ENCODE measurements at regions not wholly inside any gene's neighbourhood (a gene's known extent, or its start where the extent isn't known, plus 50 kb on each side); places are given as distances from the start of the nearest gene placed in this dataset.
"Not testable (repeated sequence)": the region's sequence is repeated elsewhere in the genome, so short reads cannot be mapped to it uniquely, and the experiment has no call there.

DNA sequence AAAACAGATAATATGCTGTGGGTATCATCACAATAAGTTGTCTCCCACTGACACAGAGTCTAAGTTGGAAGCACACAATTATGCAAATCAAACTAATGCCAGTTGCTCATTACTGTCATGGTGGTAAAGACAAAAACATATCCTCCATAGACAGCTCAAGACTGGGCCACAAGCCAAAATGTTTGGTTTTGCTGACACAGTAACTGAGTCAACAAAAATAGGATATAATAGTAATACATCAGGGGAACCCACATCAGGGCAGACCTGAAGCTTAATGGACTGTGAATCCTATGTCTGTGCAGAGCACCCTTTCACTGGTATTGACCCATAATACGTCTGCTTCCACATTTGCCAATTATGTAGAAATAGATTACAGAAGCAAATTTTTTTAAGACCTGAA, 597.8 kb downstream of the TTLL7 start:
- not testable (repeated sequence) for H3K4me3 ChIP-seq (ENCODE audit: low read depth, low read length); H3K27me3 ChIP-seq (ENCODE audit: insufficient read depth, low read length); H3K27ac ChIP-seq (ENCODE audit: low read depth, low read length); H3K36me3 ChIP-seq (ENCODE audit: insufficient read depth, low read length); H3K79me2 ChIP-seq (ENCODE audit: control insufficient read depth, insufficient read depth, low read length, unreplicated experiment); H2AFZ ChIP-seq (ENCODE audit: low read length, unreplicated experiment); H3K4me1 ChIP-seq (ENCODE audit: control insufficient read depth, insufficient read depth, low read length, unreplicated experiment)

DNA sequence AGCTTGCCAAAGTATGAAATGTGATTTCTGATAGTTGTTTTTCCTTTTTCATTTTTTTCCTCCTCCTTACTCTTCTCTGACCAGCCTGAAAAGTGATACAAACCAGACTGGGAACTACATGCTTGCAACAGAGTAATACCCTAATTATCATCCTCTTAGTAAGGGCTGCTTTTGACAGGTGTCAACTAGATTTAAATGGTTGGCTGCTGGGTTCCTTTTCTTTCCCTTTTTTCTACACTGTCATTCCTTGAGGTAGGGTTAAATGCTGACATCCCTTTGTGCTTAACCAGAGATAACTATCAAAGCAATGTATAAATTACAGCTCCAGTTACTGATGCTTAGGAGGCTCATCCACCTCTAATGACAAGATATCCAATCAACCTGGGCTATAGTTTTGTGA, 598.8 kb downstream of the TTLL7 start:
- not testable (repeated sequence) for H3K4me3 ChIP-seq (ENCODE audit: low read depth, low read length); H3K79me2 ChIP-seq (ENCODE audit: control insufficient read depth, insufficient read depth, low read length, unreplicated experiment); H3K36me3 ChIP-seq (ENCODE audit: insufficient read depth, low read length); H3K27me3 ChIP-seq (ENCODE audit: insufficient read depth, low read length); H3K27ac ChIP-seq (ENCODE audit: low read depth, low read length); H3K4me1 ChIP-seq (ENCODE audit: control insufficient read depth, insufficient read depth, low read length, unreplicated experiment); H2AFZ ChIP-seq (ENCODE audit: low read length, unreplicated experiment)

DNA sequence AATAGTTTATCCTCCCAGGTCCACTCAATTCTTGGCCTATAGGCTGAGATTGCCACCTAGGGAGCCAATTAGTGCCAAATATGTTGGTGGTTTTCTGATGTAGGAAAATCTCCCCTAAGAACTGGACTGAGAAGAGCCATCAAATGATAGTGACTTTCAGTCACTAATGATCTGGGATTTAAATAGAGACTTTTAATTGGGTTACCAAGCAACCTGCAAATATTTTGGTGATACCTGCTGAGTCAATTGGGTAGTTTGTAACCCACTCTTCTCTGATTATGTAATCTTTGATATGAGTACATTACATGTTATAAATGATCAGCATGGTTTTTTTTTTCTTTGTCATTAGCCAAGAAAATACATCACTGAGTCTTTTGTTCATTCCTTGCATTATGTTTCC, 600.8 kb downstream of the TTLL7 start:
- H3K36me3 ChIP-seq (ENCODE audit: insufficient read depth, low read length); H3K4me1 ChIP-seq (ENCODE audit: control insufficient read depth, insufficient read depth, low read length, unreplicated experiment); H3K27ac ChIP-seq (ENCODE audit: low read depth, low read length); H2AFZ ChIP-seq (ENCODE audit: low read length, unreplicated experiment); H3K27me3 ChIP-seq (ENCODE audit: insufficient read depth, low read length); H3K79me2 ChIP-seq (ENCODE audit: control insufficient read depth, insufficient read depth, low read length, unreplicated experiment); H3K4me3 ChIP-seq (ENCODE audit: low read depth, low read length): not testable (repeated sequence)

- H3K4me3 ChIP-seq (ENCODE audit: low read depth, low read length); H2AFZ ChIP-seq (ENCODE audit: low read length, unreplicated experiment); H3K36me3 ChIP-seq (ENCODE audit: insufficient read depth, low read length); H3K27me3 ChIP-seq (ENCODE audit: insufficient read depth, low read length); H3K79me2 ChIP-seq (ENCODE audit: control insufficient read depth, insufficient read depth, low read length, unreplicated experiment); H3K4me1 ChIP-seq (ENCODE audit: control insufficient read depth, insufficient read depth, low read length, unreplicated experiment); H3K27ac ChIP-seq (ENCODE audit: low read depth, low read length): not testable (repeated sequence)
Measured at GRCh38 chr1:83395130-83395529, 603.8 kb downstream of the TTLL7 start.

GRCh38 chr1:83386946-83387345, 612.0 kb downstream of the TTLL7 start:
- H3K27me3 ChIP-seq (ENCODE audit: insufficient read depth, low read length); H3K36me3 ChIP-seq (ENCODE audit: insufficient read depth, low read length); H3K4me1 ChIP-seq (ENCODE audit: control insufficient read depth, insufficient read depth, low read length, unreplicated experiment); H3K27ac ChIP-seq (ENCODE audit: low read depth, low read length); H2AFZ ChIP-seq (ENCODE audit: low read length, unreplicated experiment); H3K4me3 ChIP-seq (ENCODE audit: low read depth, low read length); H3K79me2 ChIP-seq (ENCODE audit: control insufficient read depth, insufficient read depth, low read length, unreplicated experiment): not testable (repeated sequence)

- H3K79me2 ChIP-seq (ENCODE audit: control insufficient read depth, insufficient read depth, low read length, unreplicated experiment); H3K4me3 ChIP-seq (ENCODE audit: low read depth, low read length); H3K4me1 ChIP-seq (ENCODE audit: control insufficient read depth, insufficient read depth, low read length, unreplicated experiment); H3K27ac ChIP-seq (ENCODE audit: low read depth, low read length); H3K27me3 ChIP-seq (ENCODE audit: insufficient read depth, low read length); H3K36me3 ChIP-seq (ENCODE audit: insufficient read depth, low read length); H2AFZ ChIP-seq (ENCODE audit: low read length, unreplicated experiment): not testable (repeated sequence)
Measured at GRCh38 chr1:83383107-83383506, 615.8 kb downstream of the TTLL7 start.

- not testable (repeated sequence) for H3K4me3 ChIP-seq (ENCODE audit: low read depth, low read length); H3K4me1 ChIP-seq (ENCODE audit: control insufficient read depth, insufficient read depth, low read length, unreplicated experiment); H3K27me3 ChIP-seq (ENCODE audit: insufficient read depth, low read length); H3K79me2 ChIP-seq (ENCODE audit: control insufficient read depth, insufficient read depth, low read length, unreplicated experiment); H3K36me3 ChIP-seq (ENCODE audit: insufficient read depth, low read length); H2AFZ ChIP-seq (ENCODE audit: low read length, unreplicated experiment); H3K27ac ChIP-seq (ENCODE audit: low read depth, low read length)
Measured at GRCh38 chr1:83373018-83373417, 625.9 kb downstream of the TTLL7 start.

- H3K4me1 ChIP-seq (ENCODE audit: control insufficient read depth, insufficient read depth, low read length, unreplicated experiment); H3K4me3 ChIP-seq (ENCODE audit: low read depth, low read length); H2AFZ ChIP-seq (ENCODE audit: low read length, unreplicated experiment); H3K36me3 ChIP-seq (ENCODE audit: insufficient read depth, low read length); H3K79me2 ChIP-seq (ENCODE audit: control insufficient read depth, insufficient read depth, low read length, unreplicated experiment); H3K27ac ChIP-seq (ENCODE audit: low read depth, low read length); H3K27me3 ChIP-seq (ENCODE audit: insufficient read depth, low read length): not testable (repeated sequence)
Measured at GRCh38 chr1:83369853-83370252, 629.1 kb downstream of the TTLL7 start.

- H3K79me2 ChIP-seq (ENCODE audit: control insufficient read depth, insufficient read depth, low read length, unreplicated experiment); H3K4me1 ChIP-seq (ENCODE audit: control insufficient read depth, insufficient read depth, low read length, unreplicated experiment); H3K4me3 ChIP-seq (ENCODE audit: low read depth, low read length): not testable (repeated sequence)
Measured at GRCh38 chr1:83365320-83365719, 633.6 kb downstream of the TTLL7 start.

DNA sequence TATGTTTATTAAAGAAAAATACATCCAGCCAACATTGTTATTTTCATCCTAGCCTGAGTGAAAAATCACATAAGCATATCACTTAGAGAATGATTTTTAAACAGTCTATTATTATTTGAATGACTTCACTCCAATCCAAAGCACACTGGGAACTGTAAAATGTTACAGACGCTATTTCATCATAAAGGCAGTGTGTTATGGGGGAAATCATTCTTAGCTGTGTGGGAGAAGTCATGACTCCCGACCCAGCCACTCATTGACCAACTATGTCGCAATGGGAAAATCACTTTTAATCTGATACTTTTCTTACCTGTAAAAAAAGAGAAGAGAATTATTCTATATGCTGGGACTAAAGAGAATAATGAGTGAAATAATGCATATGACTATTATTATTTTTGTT, 653.6 kb downstream of the TTLL7 start:
- not testable (repeated sequence) for H3K79me2 ChIP-seq (ENCODE audit: control insufficient read depth, insufficient read depth, low read length, unreplicated experiment); H3K4me3 ChIP-seq (ENCODE audit: low read depth, low read length)

More at GRCh38 chr1:83365320-83365719, 633.6 kb downstream of the TTLL7 start:
- H3K36me3 ChIP-seq (ENCODE audit: insufficient read depth, low read length); H3K27ac ChIP-seq (ENCODE audit: low read depth, low read length); H3K27me3 ChIP-seq (ENCODE audit: insufficient read depth, low read length); H2AFZ ChIP-seq (ENCODE audit: low read length, unreplicated experiment): not testable (repeated sequence)

GRCh38 chr1:83343767-83344166, 655.2 kb downstream of the TTLL7 start:
- not testable (repeated sequence) for H3K36me3 ChIP-seq (ENCODE audit: insufficient read depth, low read length); H3K27ac ChIP-seq (ENCODE audit: low read depth, low read length); H3K79me2 ChIP-seq (ENCODE audit: control insufficient read depth, insufficient read depth, low read length, unreplicated experiment); H3K27me3 ChIP-seq (ENCODE audit: insufficient read depth, low read length); H3K4me3 ChIP-seq (ENCODE audit: low read depth, low read length); H2AFZ ChIP-seq (ENCODE audit: low read length, unreplicated experiment); H3K4me1 ChIP-seq (ENCODE audit: control insufficient read depth, insufficient read depth, low read length, unreplicated experiment)

More for the DNA sequence above, 653.6 kb downstream of the TTLL7 start:
- H3K4me1 ChIP-seq (ENCODE audit: control insufficient read depth, insufficient read depth, low read length, unreplicated experiment); H2AFZ ChIP-seq (ENCODE audit: low read length, unreplicated experiment); H3K27me3 ChIP-seq (ENCODE audit: insufficient read depth, low read length); H3K36me3 ChIP-seq (ENCODE audit: insufficient read depth, low read length); H3K27ac ChIP-seq (ENCODE audit: low read depth, low read length): not testable (repeated sequence)

DNA sequence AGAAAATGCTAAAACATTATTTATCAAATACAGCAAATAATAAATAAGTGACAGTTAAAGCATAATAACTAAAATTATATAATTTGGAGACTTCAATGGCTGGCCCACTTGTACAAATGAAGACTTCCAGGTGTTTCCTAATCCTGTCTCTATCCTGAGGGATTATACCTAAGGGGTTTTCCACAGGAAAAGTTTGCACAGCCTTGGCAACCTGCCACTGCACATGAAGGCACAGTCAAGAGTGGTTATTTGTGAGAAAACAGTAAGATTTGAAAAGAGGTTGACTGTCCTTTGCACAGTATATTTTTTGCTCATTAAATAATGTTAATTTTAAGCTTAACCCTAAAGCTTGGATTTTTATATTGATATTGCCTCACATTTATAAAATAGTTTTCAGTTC, 655.9 kb downstream of the TTLL7 start:
- H3K27me3 ChIP-seq (ENCODE audit: insufficient read depth, low read length); H3K4me3 ChIP-seq (ENCODE audit: low read depth, low read length); H3K79me2 ChIP-seq (ENCODE audit: control insufficient read depth, insufficient read depth, low read length, unreplicated experiment); H3K4me1 ChIP-seq (ENCODE audit: control insufficient read depth, insufficient read depth, low read length, unreplicated experiment); H2AFZ ChIP-seq (ENCODE audit: low read length, unreplicated experiment); H3K27ac ChIP-seq (ENCODE audit: low read depth, low read length); H3K36me3 ChIP-seq (ENCODE audit: insufficient read depth, low read length): not testable (repeated sequence)

Data from ACC112 (cell line).